Urinary bladder (tissue), 3 donors: ENCODE measurements at regions not wholly inside any gene's neighbourhood (a gene's known extent, or its start where the extent isn't known, plus 50 kb on each side); places are given as distances from the start of the nearest gene placed in this dataset.

Experiments used
- DNase-seq: peaks from one replicate; pipeline ENCODE4 v3.0.0-alpha.2; 2015; ENCODE audit errors: extremely low spot score
- H3K27ac ChIP-seq: one replicate; pipeline ENCODE4 v1.5.1; 2013; ENCODE audit warnings: low read depth, mild to moderate bottlenecking, moderate library complexity
- H3K36me3 ChIP-seq: one replicate; pipeline ENCODE4 v1.6.1; 2013; ENCODE audit warnings: mild to moderate bottlenecking, moderate library complexity; ENCODE audit not compliant: insufficient read depth
- H3K4me1 ChIP-seq: one replicate; pipeline ENCODE4 v1.6.1; 2013; ENCODE audit warnings: mild to moderate bottlenecking, moderate library complexity; ENCODE audit not compliant: insufficient read depth
- H3K4me3 ChIP-seq: one replicate; pipeline ENCODE4 v1.5.1; 2013; ENCODE audit warnings: low read depth, low read length
- WGBS: extraction: QIAGEN DNeasy Blood & Tissue Kit; methylation state at CpG from one replicate; pipeline ENCODE4 v1.1.7; 2013; 5-methylcytosine and 5-hydroxymethylcytosine counted together
- donor health status: healthy with polysubstance abuse.
- donor health status: healthy.

DNA sequence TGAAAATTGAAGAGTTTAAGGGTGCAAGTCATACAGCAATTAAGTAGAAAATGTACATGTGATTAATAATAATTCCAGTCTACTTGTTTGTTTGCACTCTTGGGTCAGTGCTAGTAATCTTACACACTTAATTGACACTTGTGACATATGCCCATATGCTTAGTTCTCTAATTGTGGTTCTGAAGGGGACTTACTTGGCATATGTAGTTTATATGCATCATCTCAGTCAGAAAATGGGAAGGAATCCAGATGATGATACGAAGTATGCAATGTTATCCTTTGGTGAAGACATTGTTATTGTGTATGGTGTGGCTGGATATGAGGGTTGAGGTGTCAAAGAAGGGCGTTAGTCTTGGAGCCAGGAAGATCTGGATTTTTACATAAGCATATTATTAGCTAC is 193.5 kb upstream of the HDAC9 start:
- no peaks in the 10 kb centered on the region for H3K4me1 ChIP-seq
- no peaks in the 10 kb centered on the region for H3K36me3 ChIP-seq
- H3K4me3 ChIP-seq: no peak overlapping the region
- DNase-seq: no peak
- H3K27ac ChIP-seq: no peak overlapping the region
- 53% methylated on average over 2 of the region's 2 CpGs for WGBS

DNA sequence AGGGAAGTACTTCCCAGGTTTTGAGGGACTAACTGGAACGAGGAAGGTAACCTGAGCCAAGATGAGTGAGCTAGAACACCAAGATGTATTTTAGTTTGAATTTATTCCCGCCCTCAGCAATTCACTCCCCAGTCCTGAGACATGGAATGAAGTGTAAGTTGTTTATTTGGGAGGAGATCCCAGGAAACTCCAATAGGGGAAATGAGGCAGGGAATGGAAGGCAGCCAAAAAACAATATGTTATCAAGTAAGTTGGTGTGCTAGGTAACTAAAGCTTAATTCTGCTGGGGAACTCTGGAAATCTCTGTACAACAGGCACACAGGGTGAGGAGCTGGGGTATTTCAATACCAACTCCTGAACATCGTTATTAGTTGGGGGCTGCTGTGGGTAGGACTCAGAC is 189.7 kb upstream of the HDAC9 start:
- Histone ChIP-seq H3K4me3 (no peak overlapping the region), H3K27ac (no peak overlapping the region), H3K36me3 (no peaks in the 10 kb centered on the region), H3K4me1 (no peaks in the 10 kb centered on the region)
- no peak for DNase-seq
- 59% methylated on average over 3 of the region's 3 CpGs for WGBS

DNA sequence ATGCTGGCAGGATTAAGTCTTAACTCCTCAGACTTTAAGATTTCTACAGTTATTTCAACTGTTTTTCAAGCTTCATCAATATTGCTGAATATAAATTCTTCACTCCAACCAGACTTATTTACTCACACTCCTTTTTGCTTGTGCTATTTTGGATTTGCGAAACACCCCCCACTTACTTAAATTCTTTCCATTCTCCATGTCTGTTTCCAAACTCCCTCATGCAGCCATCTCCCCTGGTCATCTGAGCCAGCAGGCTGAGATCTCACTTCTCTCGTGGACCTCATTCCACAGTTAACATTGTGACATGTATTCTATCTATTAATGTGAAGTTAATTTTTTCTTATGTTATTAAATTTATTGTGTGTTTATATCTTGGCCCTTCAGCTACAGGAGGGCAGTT is 188.9 kb upstream of the HDAC9 start:
- no peak overlapping the region for H3K4me3 ChIP-seq
- no peaks in the 10 kb centered on the region for H3K4me1 ChIP-seq
- DNase-seq: no peak
- WGBS: 82% methylated on average over 2 of the region's 2 CpGs
- H3K36me3 ChIP-seq: no peaks in the 10 kb centered on the region
- H3K27ac ChIP-seq: no peak overlapping the region

DNA sequence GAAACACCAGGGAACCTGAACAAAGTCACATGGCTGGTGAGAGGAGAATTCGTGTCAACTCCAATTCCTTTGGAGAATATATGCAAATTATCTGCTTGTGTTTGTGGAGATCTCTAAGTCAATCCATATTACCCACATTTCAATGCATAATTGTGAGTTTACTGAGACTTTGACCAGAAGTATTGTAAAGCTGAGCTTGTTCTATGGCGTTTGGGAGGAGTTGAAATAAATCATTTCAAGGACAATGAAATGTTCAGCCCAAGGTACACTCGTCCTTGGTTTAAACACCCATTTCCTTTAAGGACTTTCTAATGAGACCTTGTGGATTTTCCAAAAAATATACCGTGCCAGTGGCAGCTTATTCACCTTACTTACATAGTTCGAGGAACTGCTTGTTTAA is 186.6 kb upstream of the HDAC9 start:
- Histone ChIP-seq H3K4me1 (no peaks in the 10 kb centered on the region), H3K36me3 (no peaks in the 10 kb centered on the region), H3K27ac (no peak overlapping the region), H3K4me3 (no peak overlapping the region)
- WGBS: 38% methylated on average over 5 of the region's 5 CpGs
- DNase-seq: no peak

DNA sequence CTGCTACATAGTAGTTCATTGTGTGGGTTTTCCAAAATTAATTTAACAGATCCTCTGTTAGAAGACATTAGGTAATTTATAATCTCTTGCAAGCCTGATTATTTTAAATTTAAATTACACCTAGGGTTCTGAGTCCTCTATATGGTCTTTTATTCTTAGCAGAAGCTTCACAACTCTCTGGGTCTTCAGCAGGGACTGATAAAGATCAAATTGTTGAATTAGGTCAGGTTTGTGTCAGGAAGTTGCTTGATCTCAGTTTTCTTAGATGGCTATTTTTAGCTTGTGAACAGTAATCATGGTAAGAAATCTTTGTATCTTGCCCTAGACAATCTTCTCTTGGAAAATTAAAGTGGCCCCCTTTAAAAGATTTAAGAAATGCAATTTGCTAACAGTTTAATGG is 183.1 kb upstream of the HDAC9 start:
- no peaks in the 10 kb centered on the region for H3K36me3 ChIP-seq
- no peaks in the 10 kb centered on the region for H3K4me1 ChIP-seq
- no peak overlapping the region for H3K27ac ChIP-seq
- H3K4me3 ChIP-seq: no peak overlapping the region
- DNase-seq: no peak

DNA sequence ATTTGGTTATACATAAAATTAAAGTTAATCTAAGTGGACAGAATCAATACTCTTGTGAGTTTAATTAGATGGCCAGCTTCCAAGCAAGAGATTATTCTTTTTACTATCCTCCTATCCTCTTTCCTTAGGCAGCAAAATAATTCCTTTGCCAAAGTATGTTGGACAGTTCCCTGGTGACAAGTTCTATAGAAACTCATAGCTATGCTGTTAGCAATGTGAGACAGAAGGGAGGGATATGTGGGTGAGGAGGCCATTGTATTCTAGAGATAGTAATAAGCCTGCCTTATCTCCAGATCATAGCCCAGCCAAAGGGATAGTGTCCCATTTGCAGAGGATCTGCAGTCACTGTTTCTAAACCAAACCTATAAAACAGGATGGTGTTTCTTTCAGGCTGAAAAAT is 181.6 kb upstream of the HDAC9 start:
- Histone ChIP-seq H3K36me3 (no peaks in the 10 kb centered on the region), H3K4me1 (no peaks in the 10 kb centered on the region), H3K4me3 (no peak overlapping the region), H3K27ac (no peak overlapping the region)
- DNase-seq: no peak

GRCh38 chr7:18315241-18315640 is 180.3 kb upstream of the HDAC9 start:
- Histone ChIP-seq H3K4me1 (no peaks in the 10 kb centered on the region), H3K36me3 (no peaks in the 10 kb centered on the region), H3K4me3 (no peak overlapping the region), H3K27ac (no peak overlapping the region)
- no peak for DNase-seq
- 94% methylated on average over 2 of the region's 2 CpGs for WGBS

GRCh38 chr7:18317941-18318340 is 177.6 kb upstream of the HDAC9 start:
- no peak for DNase-seq
- 80% methylated on average over 2 of the region's 2 CpGs for WGBS
- Histone ChIP-seq H3K36me3 (no peaks in the 10 kb centered on the region), H3K4me3 (no peak overlapping the region), H3K4me1 (no peaks in the 10 kb centered on the region), H3K27ac (no peak overlapping the region)

- no peak overlapping the region for H3K4me3 ChIP-seq
- no peaks in the 10 kb centered on the region for H3K4me1 ChIP-seq
- 79% methylated on average over 4 of the region's 4 CpGs for WGBS
- no peak for DNase-seq
- no peak overlapping the region for H3K27ac ChIP-seq
- H3K36me3 ChIP-seq: no peaks in the 10 kb centered on the region
Measured at GRCh38 chr7:18320422-18320821, 175.1 kb upstream of the HDAC9 start.

DNA sequence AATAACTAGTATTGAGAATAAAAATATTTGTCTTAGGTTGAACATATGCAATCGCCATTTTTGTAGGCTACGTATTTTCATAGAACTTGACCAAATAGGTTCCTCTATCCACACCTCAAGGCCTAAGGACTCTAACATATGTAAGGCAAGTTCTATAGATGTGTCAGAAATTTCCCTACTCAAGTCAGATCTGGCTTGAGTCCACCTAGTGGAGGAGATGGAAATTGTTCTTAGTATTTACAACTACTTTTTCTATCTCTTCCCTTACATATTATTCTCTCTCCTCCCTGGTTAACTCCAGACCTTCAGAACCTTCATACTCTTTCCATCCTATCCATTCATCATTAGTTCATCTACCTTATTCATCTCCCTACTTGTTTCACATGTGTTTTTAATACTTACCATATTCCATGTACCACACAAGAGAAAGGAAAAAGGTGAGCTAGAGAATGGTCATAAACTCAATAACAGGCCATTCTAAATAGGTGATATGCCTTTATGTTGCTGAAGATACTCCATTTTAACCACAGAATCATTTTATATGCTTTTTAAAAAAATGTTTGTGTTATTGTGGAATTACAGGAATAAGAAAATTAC is 174.5 kb upstream of the HDAC9 start:
- Histone ChIP-seq H3K4me3 (no peak overlapping the region), H3K27ac (no peak overlapping the region), H3K4me1 (no peaks in the 10 kb centered on the region), H3K36me3 (no peaks in the 10 kb centered on the region)
- DNase-seq: no peak
- WGBS: 69% methylated on average over 2 of the region's 2 CpGs

- DNase-seq: no peak
- no peaks in the 10 kb centered on the region for H3K36me3 ChIP-seq
- H3K27ac ChIP-seq: no peak overlapping the region
- peaks cover 2% of the 10 kb centered on the region for H3K4me1 ChIP-seq
- no peak overlapping the region for H3K4me3 ChIP-seq
Measured at GRCh38 chr7:18330548-18330947, 165.0 kb upstream of the HDAC9 start.

GRCh38 chr7:18336626-18337025 is 158.9 kb upstream of the HDAC9 start:
- H3K4me3 ChIP-seq: no peak overlapping the region
- WGBS: 80% methylated on average over 2 of the region's 2 CpGs

GRCh38 chr7:18337048-18337809 is 158.3 kb upstream of the HDAC9 start:
- no peak overlapping the region for H3K4me3 ChIP-seq
- H3K4me1 ChIP-seq: no peaks in the 10 kb centered on the region
- H3K36me3 ChIP-seq: no peaks in the 10 kb centered on the region
- DNase-seq: no peak
- H3K27ac ChIP-seq: no peak overlapping the region
- 88% methylated on average over 5 of the region's 5 CpGs for WGBS

More at GRCh38 chr7:18336626-18337025, 158.9 kb upstream of the HDAC9 start:
- no peaks in the 10 kb centered on the region for H3K36me3 ChIP-seq
- no peak for DNase-seq
- H3K4me1 ChIP-seq: no peaks in the 10 kb centered on the region
- H3K27ac ChIP-seq: no peak overlapping the region

DNA sequence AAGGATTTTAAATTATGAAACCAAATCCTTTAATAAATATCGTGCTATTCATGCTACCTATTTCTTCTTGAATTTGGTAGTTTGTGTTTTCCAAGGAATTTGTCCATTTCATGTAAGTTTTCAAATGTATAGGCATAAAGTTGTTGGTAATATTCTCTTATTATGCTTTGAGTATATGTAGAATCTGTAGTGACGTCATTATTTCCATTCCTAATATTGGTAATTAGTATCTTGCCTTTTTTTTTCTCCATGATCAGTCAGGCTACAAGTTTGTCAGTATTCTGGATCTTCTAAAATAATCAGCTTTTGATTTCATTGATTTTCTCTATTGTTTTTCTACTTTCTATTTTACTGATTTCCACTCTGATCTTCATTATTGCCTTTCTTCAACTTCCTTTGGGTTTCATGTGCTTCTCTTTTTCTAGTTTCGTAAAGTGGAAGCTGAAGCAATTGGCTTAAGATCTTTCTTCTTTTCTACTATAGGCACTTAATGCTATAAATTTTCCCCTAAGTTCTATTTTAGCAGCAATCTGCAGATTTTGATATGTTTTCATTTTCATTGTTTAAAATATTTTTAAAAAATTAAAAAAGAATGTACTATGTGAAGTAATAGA is 156.5 kb upstream of the HDAC9 start:
- Histone ChIP-seq H3K4me1 (no peaks in the 10 kb centered on the region), H3K4me3 (no peak overlapping the region), H3K36me3 (no peaks in the 10 kb centered on the region), H3K27ac (no peak overlapping the region)
- 93% methylated on average over 3 of the region's 3 CpGs for WGBS
- no peak for DNase-seq
